CD14-positive monocyte (primary cell): ENCODE measurements at regions not wholly inside any gene's neighbourhood (a gene's known extent, or its start where the extent isn't known, plus 50 kb on each side); places are given as distances from the start of the nearest gene placed in this dataset.

Source experiments
- DNase-seq, 3 donors: peaks; one replicate each; pipeline ENCODE4 v3.0.0-alpha.2; 2011 to 2022
- H2AFZ ChIP-seq: 2 replicates; pipeline ENCODE4 v1.6.0; 2012; ENCODE audit warnings: mild to moderate bottlenecking, low read depth, low read length, inconsistent platforms; ENCODE audit not compliant: insufficient read depth, poor library complexity, severe bottlenecking
- H3K27ac ChIP-seq, 2 donors: 1 replicate in 1 of 2; 2 replicates in 1 of 2; pipeline ENCODE4 v1.5.1; 2012 to 2013; ENCODE audit warnings: low read length in 2 of 2, control low read depth in 1 of 2, inconsistent platforms in 1 of 2, low read depth in 1 of 2, mild to moderate bottlenecking in 1 of 2
- H3K27me3 ChIP-seq, 2 donors: one replicate each; pipeline versions ENCODE4 v1.6.0 to v1.6.1; 2011 to 2013; ENCODE audit warnings: low read length in 2 of 2; ENCODE audit not compliant: control insufficient read depth in 2 of 2, insufficient read depth in 2 of 2
- H3K36me3 ChIP-seq, 2 donors: replicated peaks in 1 of 2; 1 replicate in 1 of 2; 2 replicates in 1 of 2; pipeline versions ENCODE4 v1.5.1 to v1.6.1; 2012 to 2013; ENCODE audit warnings: low read length in 2 of 2, control low read depth in 1 of 2, inconsistent platforms in 1 of 2, mild to moderate bottlenecking in 1 of 2; ENCODE audit not compliant: insufficient read depth in 2 of 2, control insufficient read depth in 1 of 2
- H3K4me1 ChIP-seq, 2 donors: 1 replicate in 1 of 2; 2 replicates in 1 of 2; pipeline versions ENCODE4 v1.5.1 to v1.6.1; 2012 to 2013; ENCODE audit warnings: low read length in 2 of 2, control low read depth in 1 of 2, inconsistent platforms in 1 of 2, mild to moderate bottlenecking in 1 of 2, moderate library complexity in 1 of 2; ENCODE audit not compliant: insufficient read depth in 2 of 2, control insufficient read depth in 1 of 2
- H3K4me2 ChIP-seq: replicated peaks from 2 replicates; pipeline ENCODE3; 2012; ENCODE audit warnings: low read length, moderate library complexity, mild to moderate bottlenecking; ENCODE audit not compliant: poor library complexity, severe bottlenecking; ENCODE audit errors: extremely low read depth
- H3K4me3 ChIP-seq, 3 experiments: fragments of 200-600 bp in 1 of 3; sonication (generic) in 1 of 3; replicated peaks in 1 of 3; 1 replicate in 2 of 3; 2 replicates in 1 of 3; pipeline ENCODE4 v1.5.1; 2011 to 2013; ENCODE audit warnings: low read length in 3 of 3, mild to moderate bottlenecking in 3 of 3, control low read depth in 2 of 3, low read depth in 2 of 3, inconsistent platforms in 1 of 3, moderate library complexity in 1 of 3
- H3K79me2 ChIP-seq: 2 replicates; pipeline ENCODE4 v1.6.0; 2012; ENCODE audit warnings: mild to moderate bottlenecking, control low read depth, inconsistent platforms, low read length, moderate library complexity; ENCODE audit not compliant: insufficient read depth
- H3K9ac ChIP-seq: 2 replicates; pipeline ENCODE4 v1.6.0; 2017; ENCODE audit warnings: low read length, mild to moderate bottlenecking; ENCODE audit not compliant: insufficient read depth, poor library complexity, severe bottlenecking
- H3K9me3 ChIP-seq, 2 donors: replicated peaks in 1 of 2; 1 replicate in 1 of 2; 2 replicates in 1 of 2; pipeline versions ENCODE4 v1.5.1 to v1.6.1; 2012 to 2013; ENCODE audit warnings: low read length in 2 of 2, control low read depth in 1 of 2; ENCODE audit not compliant: control insufficient read depth in 1 of 2, insufficient read depth in 1 of 2
- H4K20me1 ChIP-seq: 2 replicates; pipeline ENCODE4 v1.6.0; 2012; ENCODE audit warnings: mild to moderate bottlenecking, low read length, control low read depth, moderate library complexity; ENCODE audit not compliant: insufficient read depth
- H3K27ac Mint-ChIP-seq, 7 donors: one replicate each; pipeline ENCODE4 v1.8.0; 2020; ENCODE audit warnings: mild to moderate bottlenecking in 7 of 7, mixed read lengths in 7 of 7, moderate library complexity in 6 of 7, inconsistent platforms in 2 of 7
- H3K27me3 Mint-ChIP-seq, 3 donors: one replicate each; pipeline ENCODE4 v1.8.0; 2021 to 2022; ENCODE audit warnings: low read depth in 3 of 3, mild to moderate bottlenecking in 3 of 3, mixed read lengths in 3 of 3, moderate library complexity in 3 of 3, inconsistent platforms in 1 of 3
- H3K36me3 Mint-ChIP-seq, 2 donors: one replicate each; pipeline ENCODE4 v1.8.0; 2020; ENCODE audit warnings: mixed read lengths in 2 of 2, inconsistent platforms in 1 of 2, mild to moderate bottlenecking in 1 of 2
- H3K4me1 Mint-ChIP-seq: one replicate; pipeline ENCODE4 v1.8.0; 2020; ENCODE audit warnings: mild to moderate bottlenecking, mixed read lengths
- H3K4me3 Mint-ChIP-seq, 2 donors: one replicate each; pipeline ENCODE4 v1.8.0; 2020; ENCODE audit warnings: mild to moderate bottlenecking in 2 of 2, mixed read lengths in 2 of 2, moderate library complexity in 1 of 2
- H3K9me3 Mint-ChIP-seq, 7 donors: one replicate each; pipeline ENCODE4 v1.8.0; 2020 to 2022; ENCODE audit warnings: mixed read lengths in 7 of 7, mild to moderate bottlenecking in 6 of 7, moderate library complexity in 6 of 7, inconsistent platforms in 2 of 7
- WGBS: methylation state at CpG from one replicate; pipeline ENCODE4 v1.1.5; 2013; ENCODE audit warnings: missing lambda C conversion rate; ENCODE audit not compliant: insufficient coverage; 5-methylcytosine and 5-hydroxymethylcytosine counted together
- intact Hi-C, 2 donors: fragments of 100-400 bp; cut with micrococcal nuclease; formaldehyde crosslinking; loops; one replicate each; pipeline versions ENCODE4 v1.15.0 to v1.15.1; 2023
- TF ChIP-seq, protein P1 (sequence below): fragments of 200-600 bp; IDR thresholded peaks from one replicate; pipeline ENCODE4 v1.8.0; 2022; ENCODE audit warnings: antibody characterized with exemption, mild to moderate bottlenecking

DNA sequence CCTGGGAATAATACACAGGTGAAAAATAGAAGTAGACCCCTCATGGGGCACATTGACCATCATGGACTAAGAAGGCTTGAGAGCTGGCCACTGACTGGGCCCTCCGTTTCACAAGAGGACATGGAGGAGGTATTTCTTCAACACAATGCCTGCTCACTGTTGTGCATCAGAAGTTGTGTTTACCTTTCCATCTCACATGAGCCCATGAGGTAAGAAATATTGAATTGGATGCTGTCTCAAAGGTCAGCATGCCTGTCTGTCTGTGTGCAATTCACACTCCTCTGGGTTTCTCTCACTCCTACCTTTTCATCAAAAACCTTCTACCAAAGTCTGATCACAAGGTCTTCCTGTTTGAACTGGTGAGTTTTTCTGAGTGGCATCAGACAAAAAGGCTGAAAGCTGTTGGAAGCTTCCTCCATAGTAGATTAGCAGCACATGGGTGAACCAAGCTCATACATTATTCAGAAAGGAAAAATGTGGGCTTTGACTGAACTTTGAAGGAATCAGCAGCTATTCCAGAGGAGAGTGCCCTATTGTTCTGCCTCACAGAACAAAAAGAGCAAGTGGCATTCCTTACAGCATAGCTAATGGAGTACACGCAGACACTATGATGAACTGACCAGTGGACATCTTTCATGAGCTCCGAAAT, 143.2 kb upstream of the RND3 start:
- 100% methylated on average over 2 of the region's 3 CpGs for WGBS
- Histone ChIP-seq H3K27ac (no peak overlapping the region), H3K4me3 (no peak overlapping the region), H4K20me1 (no peaks in the 10 kb centered on the region), H3K36me3 (no peaks in the 10 kb centered on the region), H3K4me2 (no peak overlapping the region), H2AFZ (no peak overlapping the region), H3K79me2 (no peaks in the 10 kb centered on the region), H3K9ac (no peak overlapping the region), H3K27me3 (no peaks in the 10 kb centered on the region), H3K4me1 (no peaks in the 10 kb centered on the region), H3K9me3 (peaks cover 0 to 2% of the 10 kb centered on the region in 2 donors)
- no peak overlapping the region for H3K27ac Mint-ChIP-seq
- H3K27me3 Mint-ChIP-seq = peaks cover 0 to 2% (median 0%) of the 10 kb centered on the region in 3 donors
- no peaks in the 10 kb centered on the region for H3K4me1 Mint-ChIP-seq
- TF ChIP-seq, protein P1, sequence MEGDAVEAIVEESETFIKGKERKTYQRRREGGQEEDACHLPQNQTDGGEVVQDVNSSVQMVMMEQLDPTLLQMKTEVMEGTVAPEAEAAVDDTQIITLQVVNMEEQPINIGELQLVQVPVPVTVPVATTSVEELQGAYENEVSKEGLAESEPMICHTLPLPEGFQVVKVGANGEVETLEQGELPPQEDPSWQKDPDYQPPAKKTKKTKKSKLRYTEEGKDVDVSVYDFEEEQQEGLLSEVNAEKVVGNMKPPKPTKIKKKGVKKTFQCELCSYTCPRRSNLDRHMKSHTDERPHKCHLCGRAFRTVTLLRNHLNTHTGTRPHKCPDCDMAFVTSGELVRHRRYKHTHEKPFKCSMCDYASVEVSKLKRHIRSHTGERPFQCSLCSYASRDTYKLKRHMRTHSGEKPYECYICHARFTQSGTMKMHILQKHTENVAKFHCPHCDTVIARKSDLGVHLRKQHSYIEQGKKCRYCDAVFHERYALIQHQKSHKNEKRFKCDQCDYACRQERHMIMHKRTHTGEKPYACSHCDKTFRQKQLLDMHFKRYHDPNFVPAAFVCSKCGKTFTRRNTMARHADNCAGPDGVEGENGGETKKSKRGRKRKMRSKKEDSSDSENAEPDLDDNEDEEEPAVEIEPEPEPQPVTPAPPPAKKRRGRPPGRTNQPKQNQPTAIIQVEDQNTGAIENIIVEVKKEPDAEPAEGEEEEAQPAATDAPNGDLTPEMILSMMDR = no peak
- DNase-seq = no peak
- peaks cover 2 to 10% (median 6%) of the 10 kb centered on the region in 7 donors for H3K9me3 Mint-ChIP-seq
- intact Hi-C loops = no loop called here
- no peak overlapping the region for H3K4me3 Mint-ChIP-seq
- H3K36me3 Mint-ChIP-seq = no peaks in the 10 kb centered on the region

GRCh38 chr2:150627526-150627925, 140.1 kb upstream of the RND3 start:
- DNase-seq = no peak
- intact Hi-C loops = no loop called here
- Mint-ChIP-seq H3K4me3 (no peak overlapping the region), H3K27ac (no peak overlapping the region), H3K36me3 (no peaks in the 10 kb centered on the region), H3K4me1 (no peaks in the 10 kb centered on the region), H3K9me3 (peaks cover 2 to 13% (median 2%) of the 10 kb centered on the region in 7 donors), H3K27me3 (no peaks in the 10 kb centered on the region)
- Histone ChIP-seq H3K9ac (no peak overlapping the region), H4K20me1 (no peaks in the 10 kb centered on the region), H2AFZ (no peak overlapping the region), H3K9me3 (peaks cover 0 to 2% of the 10 kb centered on the region in 2 donors), H3K27me3 (no peaks in the 10 kb centered on the region), H3K4me1 (no peaks in the 10 kb centered on the region), H3K79me2 (no peaks in the 10 kb centered on the region), H3K27ac (no peak overlapping the region), H3K36me3 (no peaks in the 10 kb centered on the region), H3K4me2 (no peak overlapping the region), H3K4me3 (no peak overlapping the region)
- TF ChIP-seq, protein P1 = no peak
